HCT116 (cell line): ENCODE measurements at regions not wholly inside any gene's neighbourhood (a gene's known extent, or its start where the extent isn't known, plus 50 kb on each side); places are given as distances from the start of the nearest gene placed in this dataset.

Experiments
- EZH2 ChIP-seq: fragments of 200-600 bp; sonication (generic); IDR thresholded peaks from 2 replicates; pipeline ENCODE4 v1.6.1; 2017; ENCODE audit warnings: antibody characterized with exemption, mixed run types
- POLR2AphosphoS5 ChIP-seq: IDR thresholded peaks from 2 replicates; pipeline ENCODE4 v1.6.1; 2011; ENCODE audit warnings: mild to moderate bottlenecking, low read depth, low read length, moderate library complexity

DNA sequence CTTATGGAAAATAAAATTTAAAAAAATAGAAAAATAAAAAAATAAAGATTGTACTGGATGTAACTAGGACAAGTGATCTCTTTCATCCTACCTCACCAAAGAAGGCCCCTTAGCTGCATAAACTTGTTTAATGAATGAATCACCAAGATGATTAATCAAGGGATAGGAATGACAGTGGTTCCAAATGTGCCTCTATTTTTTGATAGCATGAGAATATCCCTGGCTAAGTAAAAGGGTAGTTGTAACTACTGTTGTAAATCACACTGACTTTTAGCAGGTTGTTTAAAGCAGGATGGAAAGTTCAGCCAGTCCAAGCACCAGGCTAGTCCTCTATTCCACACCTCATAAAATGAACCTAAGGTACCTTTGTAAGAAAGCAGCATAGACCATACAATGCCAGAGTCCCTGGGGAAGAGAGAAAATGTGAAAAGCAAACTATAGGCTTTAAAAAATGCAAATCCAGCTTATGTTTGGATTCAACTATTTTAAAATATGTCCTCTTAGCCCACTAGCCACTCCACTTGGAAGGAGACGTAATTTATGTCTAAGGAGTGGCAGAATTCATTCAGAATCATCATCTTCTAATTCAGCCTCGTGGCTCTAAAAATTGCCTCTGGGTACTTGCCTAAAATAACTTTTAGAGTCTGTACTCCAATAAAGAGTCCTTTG, 126.8 kb downstream of the SKIDA1 start:
- TF ChIP-seq EZH2, result no peak
- TF ChIP-seq POLR2AphosphoS5, result no peak
